CD1c-positive myeloid dendritic cell (primary cell): ENCODE measurements at regions not wholly inside any gene's neighbourhood (a gene's known extent, or its start where the extent isn't known, plus 50 kb on each side); places are given as distances from the start of the nearest gene placed in this dataset.
"Not testable (repeated sequence)": the region's sequence is repeated elsewhere in the genome, so short reads cannot be mapped to it uniquely, and the experiment has no call there.

Source experiments
- DNase-seq: peaks from one replicate; pipeline ENCODE4 v3.0.0-alpha.2; 2016; ENCODE audit errors: extremely low spot score

- DNase-seq: no peak
Measured at GRCh38 chr9:134530724-134531123, 110.9 kb upstream of the COL5A1 start.

GRCh38 chr9:134531220-134531970, 110.2 kb upstream of the COL5A1 start:
- DNase-seq: no peak

GRCh38 chr9:134532084-134532483, 109.5 kb upstream of the COL5A1 start:
- DNase-seq: no peak

GRCh38 chr9:134532661-134533060, 108.9 kb upstream of the COL5A1 start:
- DNase-seq: not testable (repeated sequence)

- no peak for DNase-seq
Measured at GRCh38 chr9:134533850-134534588, 107.6 kb upstream of the COL5A1 start.

- no peak for DNase-seq
Measured at GRCh38 chr9:134534661-134535080, 106.9 kb upstream of the COL5A1 start.

- no peak for DNase-seq
Measured at GRCh38 chr9:134535171-134535570, 106.4 kb upstream of the COL5A1 start.

GRCh38 chr9:134536101-134536900, 105.3 kb upstream of the COL5A1 start:
- no peak for DNase-seq

GRCh38 chr9:134536931-134537330, 104.7 kb upstream of the COL5A1 start:
- no peak for DNase-seq

GRCh38 chr9:134537951-134538641, 103.5 kb upstream of the COL5A1 start:
- DNase-seq: no peak

- DNase-seq: no peak
Measured at GRCh38 chr9:134538856-134539566, 102.6 kb upstream of the COL5A1 start.

GRCh38 chr9:134539586-134540194, 101.9 kb upstream of the COL5A1 start:
- DNase-seq: no peak

GRCh38 chr9:134540276-134541096, 101.1 kb upstream of the COL5A1 start:
- DNase-seq: no peak

GRCh38 chr9:134541097-134541747, 100.4 kb upstream of the COL5A1 start:
- DNase-seq: no peak

GRCh38 chr9:134544388-134545214, 97.0 kb upstream of the COL5A1 start:
- no peak for DNase-seq

GRCh38 chr9:134545215-134545542, 96.4 kb upstream of the COL5A1 start:
- no peak for DNase-seq

- DNase-seq: peak; percentile 12
Measured at GRCh38 chr9:134545543-134546245, 95.9 kb upstream of the COL5A1 start.

- no peak for DNase-seq
Measured at GRCh38 chr9:134546246-134546731, 95.3 kb upstream of the COL5A1 start.
